ENCODE measurements at regions not wholly inside any gene's neighbourhood (a gene's known extent, or its start where the extent isn't known, plus 50 kb on each side); places are given as distances from the start of the nearest gene placed in this dataset.

DNA sequence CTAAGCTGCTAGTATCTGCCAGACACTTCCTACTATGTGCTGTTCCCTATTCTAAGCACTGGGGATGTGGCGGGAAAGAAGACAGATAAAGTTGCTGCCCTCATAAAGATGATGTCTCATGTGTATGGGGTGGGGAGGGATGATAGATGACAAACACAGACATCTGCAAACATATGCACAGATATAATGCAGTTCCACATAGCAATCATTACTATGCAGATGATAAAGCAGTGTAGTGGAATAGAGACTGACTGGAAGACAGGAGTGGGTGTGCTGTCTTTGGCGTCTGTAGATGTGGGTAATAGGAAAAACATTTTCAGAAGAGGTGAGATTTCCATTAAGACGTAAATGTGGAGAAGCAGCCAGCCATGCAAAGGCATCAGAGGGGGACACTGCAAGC is 243.6 kb downstream of the DPY19L2 start:
- Histone ChIP-seq H3K27ac (no peak overlapping the region), H3K9me3 (peaks cover 0 to 16% (median 0%) of the 10 kb centered on the region in 4 donors), H3K4me3 (no peak overlapping the region), H3K27me3 (no peaks in the 10 kb centered on the region), H3K36me3 (no peaks in the 10 kb centered on the region), H3K4me1 (no peaks in the 10 kb centered on the region)
- 70 to 75% methylated on average over 3 of the region's 3 CpGs for WGBS, 2 donors
- DNase-seq (ENCODE audit: low spot score in 2 of 2), result no peak
- TF ChIP-seq EP300 (IDR thresholded peaks at IDR 0.05) (no peak), POLR2A (IDR thresholded peaks at IDR 0.05) (no peak)
- TF ChIP-seq, protein P1, sequence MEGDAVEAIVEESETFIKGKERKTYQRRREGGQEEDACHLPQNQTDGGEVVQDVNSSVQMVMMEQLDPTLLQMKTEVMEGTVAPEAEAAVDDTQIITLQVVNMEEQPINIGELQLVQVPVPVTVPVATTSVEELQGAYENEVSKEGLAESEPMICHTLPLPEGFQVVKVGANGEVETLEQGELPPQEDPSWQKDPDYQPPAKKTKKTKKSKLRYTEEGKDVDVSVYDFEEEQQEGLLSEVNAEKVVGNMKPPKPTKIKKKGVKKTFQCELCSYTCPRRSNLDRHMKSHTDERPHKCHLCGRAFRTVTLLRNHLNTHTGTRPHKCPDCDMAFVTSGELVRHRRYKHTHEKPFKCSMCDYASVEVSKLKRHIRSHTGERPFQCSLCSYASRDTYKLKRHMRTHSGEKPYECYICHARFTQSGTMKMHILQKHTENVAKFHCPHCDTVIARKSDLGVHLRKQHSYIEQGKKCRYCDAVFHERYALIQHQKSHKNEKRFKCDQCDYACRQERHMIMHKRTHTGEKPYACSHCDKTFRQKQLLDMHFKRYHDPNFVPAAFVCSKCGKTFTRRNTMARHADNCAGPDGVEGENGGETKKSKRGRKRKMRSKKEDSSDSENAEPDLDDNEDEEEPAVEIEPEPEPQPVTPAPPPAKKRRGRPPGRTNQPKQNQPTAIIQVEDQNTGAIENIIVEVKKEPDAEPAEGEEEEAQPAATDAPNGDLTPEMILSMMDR (IDR thresholded peaks at IDR 0.05), result no peak

DNA sequence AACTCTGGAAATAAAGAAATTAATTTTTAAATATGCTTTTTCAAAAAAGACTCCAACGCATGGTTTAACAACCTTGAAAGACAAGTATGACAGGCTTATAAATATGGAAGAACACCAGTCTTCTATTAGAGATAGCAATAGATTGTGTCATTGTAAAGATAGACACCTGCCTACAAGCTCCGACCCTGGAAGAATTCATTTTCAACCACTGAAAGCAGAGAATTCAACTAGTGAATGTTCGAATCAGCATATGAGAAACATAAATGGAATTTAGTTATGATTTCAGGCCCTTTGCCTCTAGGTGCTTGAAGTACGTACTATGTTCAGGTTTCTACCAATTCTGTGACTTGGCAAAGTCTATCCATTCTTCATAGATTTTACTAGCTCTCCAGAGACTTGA is 244.5 kb downstream of the DPY19L2 start:
- WGBS, 2 donors, result 86 to 91% methylated on average over 4 of the region's 4 CpGs
- no peak for TF ChIP-seq EP300 (IDR thresholded peaks at IDR 0.05)
- no peak for DNase-seq (ENCODE audit: low spot score in 2 of 2)
- H3K9me3 ChIP-seq, result peaks cover 0 to 20% (median 0%) of the 10 kb centered on the region in 4 donors
- no peak overlapping the region for H3K4me3 ChIP-seq
- H3K27me3 ChIP-seq, result no peaks in the 10 kb centered on the region
- H3K36me3 ChIP-seq, result no peaks in the 10 kb centered on the region
- no peak overlapping the region for H3K27ac ChIP-seq
- no peaks in the 10 kb centered on the region for H3K4me1 ChIP-seq

DNA sequence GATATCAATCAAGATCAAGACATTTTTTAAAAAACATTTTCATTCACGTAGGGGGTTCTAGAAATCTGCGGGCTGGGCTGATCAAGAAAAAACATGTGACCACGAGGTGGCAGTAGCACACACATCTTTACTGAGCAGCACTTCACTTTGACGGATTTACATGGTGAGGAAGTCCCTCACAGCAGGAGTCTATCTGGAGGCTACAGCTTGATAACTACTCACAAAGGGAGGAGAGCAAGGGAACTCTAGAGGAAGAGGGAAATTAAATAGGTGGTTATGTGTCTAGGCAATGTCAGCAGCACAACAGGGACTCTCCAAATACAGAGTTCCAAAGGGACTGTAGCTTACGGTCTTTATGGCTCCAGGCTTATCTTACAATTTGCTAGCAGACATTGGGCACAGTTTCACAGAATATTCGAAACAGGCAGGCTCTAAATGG is 248.1 kb downstream of the DPY19L2 start:
- no peak overlapping the region for H3K4me3 ChIP-seq
- H3K27me3 ChIP-seq, result no peaks in the 10 kb centered on the region
- no peak for DNase-seq (ENCODE audit: low spot score in 2 of 2)
- 22 to 32% methylated on average over 6 of the region's 6 CpGs for WGBS, 2 donors
- H3K27ac ChIP-seq, result no peak overlapping the region
- peaks cover 0 to 30% (median 0%) of the 10 kb centered on the region in 4 donors for H3K9me3 ChIP-seq
- H3K4me1 ChIP-seq, result no peaks in the 10 kb centered on the region
- TF ChIP-seq EP300 (IDR thresholded peaks at IDR 0.05) (no peak), POLR2A (IDR thresholded peaks at IDR 0.05) (no peak)
- TF ChIP-seq, protein P1 (IDR thresholded peaks at IDR 0.05), result no peak
- no peaks in the 10 kb centered on the region for H3K36me3 ChIP-seq

DNA sequence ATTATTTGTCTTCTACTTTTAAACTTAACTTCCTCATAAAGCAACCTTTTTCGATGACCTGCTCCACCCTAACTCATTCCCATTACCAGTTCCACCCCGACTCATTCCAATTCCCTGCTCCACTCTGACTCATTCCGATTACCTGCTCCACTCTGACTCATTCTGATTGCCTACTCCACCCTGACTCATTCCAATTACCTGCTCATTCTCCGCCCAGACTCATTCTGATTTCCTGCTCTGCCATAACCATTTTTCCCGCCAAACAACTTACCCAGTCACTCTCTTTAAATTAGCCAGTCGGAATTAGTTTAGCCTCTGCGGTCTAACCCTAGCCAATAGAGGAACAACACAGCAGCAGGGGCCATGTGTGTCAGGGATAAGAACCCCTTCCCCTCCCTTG is 249.1 kb downstream of the DPY19L2 start:
- no peaks in the 10 kb centered on the region for H3K36me3 ChIP-seq
- no peak overlapping the region for H3K27ac ChIP-seq
- no peak for DNase-seq (ENCODE audit: low spot score in 2 of 2)
- H3K4me1 ChIP-seq, result no peaks in the 10 kb centered on the region
- H3K4me3 ChIP-seq, result no peak overlapping the region
- 95 to 97% methylated on average over 7 of the region's 7 CpGs for WGBS, 2 donors
- TF ChIP-seq EP300 (IDR thresholded peaks at IDR 0.05), result no peak
- H3K27me3 ChIP-seq, result no peaks in the 10 kb centered on the region
- peaks cover 0 to 37% (median 2%) of the 10 kb centered on the region in 4 donors for H3K9me3 ChIP-seq

DNA sequence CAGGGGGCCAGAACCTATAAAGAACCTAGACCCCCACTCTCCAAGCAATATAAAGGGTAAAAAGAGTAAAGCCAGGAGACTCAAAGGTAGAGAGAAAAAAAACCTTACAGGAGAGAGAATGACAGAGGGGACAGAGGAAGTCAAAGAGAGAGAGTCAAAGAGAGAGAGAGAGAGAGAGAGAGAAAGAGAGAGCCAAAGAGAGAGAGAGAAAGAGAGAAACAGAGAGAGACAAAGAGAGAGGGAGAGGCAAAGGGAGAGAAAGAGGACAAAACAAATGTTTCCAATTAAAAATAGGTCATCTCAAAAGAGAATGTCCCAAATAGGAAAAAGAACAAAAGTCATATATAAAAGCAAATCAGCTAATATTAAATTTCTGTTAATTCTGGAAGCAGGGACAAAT is 251.5 kb downstream of the DPY19L2 start:
- no peak overlapping the region for H3K27ac ChIP-seq
- H3K36me3 ChIP-seq, result no peaks in the 10 kb centered on the region
- H3K9me3 ChIP-seq, result peaks cover 0 to 36% (median 3%) of the 10 kb centered on the region in 4 donors
- H3K4me1 ChIP-seq, result no peaks in the 10 kb centered on the region
- DNase-seq (ENCODE audit: low spot score in 2 of 2), result no peak
- TF ChIP-seq, protein P1 (IDR thresholded peaks at IDR 0.05), result no peak
- TF ChIP-seq EP300 (IDR thresholded peaks at IDR 0.05), result no peak
- H3K27me3 ChIP-seq, result no peaks in the 10 kb centered on the region
- H3K4me3 ChIP-seq, result no peak overlapping the region

DNA sequence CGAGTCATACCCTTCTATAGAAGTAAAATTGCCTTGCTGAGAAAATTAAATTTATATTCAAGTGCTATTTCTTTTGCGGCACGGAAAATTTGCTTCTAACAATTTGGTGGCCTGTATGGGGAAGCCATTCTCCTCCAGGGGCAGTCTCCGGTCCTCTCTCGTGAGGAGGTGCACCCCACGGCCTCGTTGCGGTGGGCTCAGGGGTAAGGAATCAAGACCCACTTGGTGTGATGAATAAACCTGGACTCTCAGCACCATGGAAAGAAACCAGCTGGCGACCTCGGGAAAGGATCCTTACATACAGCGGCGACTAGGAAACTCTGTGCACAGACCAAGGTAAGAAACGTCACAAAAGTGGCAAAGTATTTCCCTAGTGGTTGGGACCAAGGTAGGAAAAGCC is 252.9 kb downstream of the DPY19L2 start:
- 93% methylated on average over 13 of the region's 13 CpGs for WGBS, 2 donors

More for the DNA sequence above, 252.9 kb downstream of the DPY19L2 start:
- Histone ChIP-seq H3K4me1 (no peaks in the 10 kb centered on the region), H3K27me3 (no peaks in the 10 kb centered on the region), H3K9me3 (peaks cover 0 to 26% (median 3%) of the 10 kb centered on the region in 4 donors), H3K4me3 (no peak overlapping the region), H3K36me3 (no peaks in the 10 kb centered on the region), H3K27ac (no peak overlapping the region)
- no peak for DNase-seq (ENCODE audit: low spot score in 2 of 2)
- TF ChIP-seq EP300 (IDR thresholded peaks at IDR 0.05) (no peak), POLR2A (IDR thresholded peaks at IDR 0.05) (no peak)
- TF ChIP-seq, protein P1 (IDR thresholded peaks at IDR 0.05), result no peak
